IMR-90 (cell line): ENCODE measurements at regions not wholly inside any gene's neighbourhood (a gene's known extent, or its start where the extent isn't known, plus 50 kb on each side); places are given as distances from the start of the nearest gene placed in this dataset.

Experiments
- ATAC-seq: fragments of 200-7000 bp; cut with Tn5 transposase; 2 replicates; pipeline ENCODE4 v1.9.1; 2020; ENCODE audit warnings: low read depth, mild to moderate bottlenecking, moderate library complexity
- BruUV-seq: library from RNA; stranded (reverse); fragments of 400-500 nt; replicated peaks from 2 replicates; lab custom pipeline; 2021; lab: Mats Ljungman, UMichigan
- CTCF ChIA-PET: fragments of 300-600 bp; formaldehyde crosslinking; extraction: SDS; loops from one replicate; lab custom pipeline; 2021; ENCODE audit warnings: antibody characterized with exemption; lab: Yijun Ruan, JAX
- POLR2A ChIA-PET: fragments of 300-600 bp; sonication (Branson Sonifier 250); formaldehyde crosslinking; loops from one replicate; lab custom pipeline; 2022; ENCODE audit warnings: antibody characterized with exemption; ENCODE audit not compliant: unreplicated experiment; lab: Charles Lee
- DNase-seq: peaks from one replicate; pipeline ENCODE4 v3.0.0; 2013
- H2AFZ ChIP-seq: replicated peaks from 2 replicates; pipeline ENCODE3; 2013; ENCODE audit warnings: low read length, mild to moderate bottlenecking; ENCODE audit not compliant: poor library complexity
- H2AK5ac ChIP-seq: 2 replicates; pipeline ENCODE4 v1.6.1; 2013; ENCODE audit warnings: low read depth, low read length, inconsistent platforms
- H2AK9ac ChIP-seq: replicated peaks from 2 replicates; pipeline ENCODE3; 2013; ENCODE audit warnings: mild to moderate bottlenecking, low read depth, low read length, moderate library complexity; ENCODE audit not compliant: poor library complexity
- H2BK120ac ChIP-seq: 2 replicates; pipeline ENCODE4 v1.6.1; 2013; ENCODE audit warnings: low read depth, low read length, inconsistent platforms
- H2BK15ac ChIP-seq: 3 replicates; pipeline ENCODE4 v1.6.1; 2013; ENCODE audit warnings: low read depth, low read length, inconsistent platforms
- H2BK20ac ChIP-seq: 2 replicates; pipeline ENCODE4 v1.6.1; 2013; ENCODE audit warnings: low read depth, mild to moderate bottlenecking, inconsistent platforms, low read length, moderate library complexity
- H2BK5ac ChIP-seq: 2 replicates; pipeline ENCODE4 v1.6.1; 2013; ENCODE audit warnings: mild to moderate bottlenecking, low read depth, low read length, inconsistent platforms; ENCODE audit not compliant: poor library complexity, severe bottlenecking
- H3K14ac ChIP-seq: replicated peaks from 2 replicates; pipeline ENCODE4 v1.6.1; 2013; ENCODE audit warnings: low read depth, low read length, inconsistent platforms
- H3K18ac ChIP-seq: 2 replicates; pipeline ENCODE4 v1.6.1; 2013; ENCODE audit warnings: low read depth, low read length, control low read depth
- H3K23ac ChIP-seq: 2 replicates; pipeline ENCODE4 v1.6.1; 2013; ENCODE audit warnings: low read depth, low read length, inconsistent platforms
- H3K27ac ChIP-seq: 2 replicates; pipeline ENCODE4 v1.5.1; 2013; ENCODE audit warnings: mild to moderate bottlenecking, control low read depth, low read length; ENCODE audit not compliant: insufficient read depth
- H3K27me3 ChIP-seq: 2 replicates; pipeline ENCODE4 v1.6.1; 2013; ENCODE audit warnings: low read length; ENCODE audit not compliant: control insufficient read depth, insufficient read depth
- H3K36me3 ChIP-seq: 2 replicates; pipeline ENCODE4 v1.6.1; 2013; ENCODE audit warnings: low read length, mixed read lengths; ENCODE audit not compliant: control insufficient read depth, insufficient read depth
- H3K4ac ChIP-seq: 2 replicates; pipeline ENCODE4 v1.6.1; 2013; ENCODE audit warnings: low read depth, low read length, inconsistent platforms
- H3K4me1 ChIP-seq: 2 replicates; pipeline ENCODE4 v1.6.1; 2013; ENCODE audit warnings: low read length, mixed read lengths; ENCODE audit not compliant: control insufficient read depth, insufficient read depth
- H3K4me2 ChIP-seq: 2 replicates; pipeline ENCODE4 v1.6.1; 2013; ENCODE audit warnings: low read depth, mild to moderate bottlenecking, control low read depth, low read length, moderate library complexity
- H3K4me3 ChIP-seq: 2 replicates; pipeline ENCODE4 v1.5.1; 2013; ENCODE audit warnings: low read depth, mild to moderate bottlenecking, control low read depth, low read length, moderate library complexity; ENCODE audit not compliant: insufficient read depth
- H3K56ac ChIP-seq: 2 replicates; pipeline ENCODE4 v1.6.1; 2013; ENCODE audit warnings: low read length, inconsistent platforms; ENCODE audit not compliant: insufficient read depth; ENCODE audit errors: extremely low read depth
- H3K79me1 ChIP-seq, 2 experiments: 2 replicates each; pipeline ENCODE4 v1.6.1; 2013; ENCODE audit warnings: low read length in 2 of 2, inconsistent platforms in 1 of 2, low read depth in 1 of 2
- H3K9ac ChIP-seq: 2 replicates; pipeline ENCODE4 v1.6.1; 2013; ENCODE audit warnings: low read depth, low read length, control low read depth
- H3K9me1 ChIP-seq: 2 replicates; pipeline ENCODE4 v1.6.1; 2013; ENCODE audit warnings: low read length, inconsistent platforms; ENCODE audit not compliant: insufficient read depth
- H3K9me3 ChIP-seq: 2 replicates; pipeline ENCODE4 v1.6.1; 2013; ENCODE audit warnings: low read length; ENCODE audit not compliant: control insufficient read depth, insufficient read depth
- H4K20me1 ChIP-seq: 2 replicates; pipeline ENCODE4 v1.6.1; 2013; ENCODE audit warnings: low read length, inconsistent platforms; ENCODE audit not compliant: insufficient read depth
- H4K5ac ChIP-seq: 2 replicates; pipeline ENCODE4 v1.6.1; 2013; ENCODE audit warnings: mild to moderate bottlenecking, low read depth, low read length, control low read depth
- H4K8ac ChIP-seq, 2 experiments: 2 replicates each; pipeline ENCODE4 v1.6.1; 2013; ENCODE audit warnings: low read depth in 2 of 2, low read length in 2 of 2, control low read depth in 1 of 2, inconsistent platforms in 1 of 2
- H4K91ac ChIP-seq: 2 replicates; pipeline ENCODE4 v1.6.1; 2013; ENCODE audit warnings: low read depth, low read length, inconsistent platforms; ENCODE audit not compliant: insufficient read depth
- BHLHE40 ChIP-seq: fragments of 150-350 bp; IDR thresholded peaks from 2 replicates; pipeline ENCODE4 v1.6.1; 2016; ENCODE audit warnings: mild to moderate bottlenecking, low read depth, low read length
- MAFK ChIP-seq: IDR thresholded peaks from 2 replicates; pipeline ENCODE4 v1.6.1; 2012; ENCODE audit warnings: low read depth, low read length, improper control_type of control experiment
- MAZ ChIP-seq: IDR thresholded peaks from 2 replicates; pipeline ENCODE4 v1.6.1; 2012; ENCODE audit warnings: low read depth, mild to moderate bottlenecking, low read length, improper control_type of control experiment, moderate library complexity, borderline replicate concordance
- MXI1 ChIP-seq: IDR thresholded peaks from 2 replicates; pipeline ENCODE4 v1.6.1; 2012; ENCODE audit warnings: low read depth, mild to moderate bottlenecking, low read length, moderate library complexity, borderline replicate concordance
- RAD21 ChIP-seq: IDR thresholded peaks from 2 replicates; pipeline ENCODE4 v1.6.1; 2012; ENCODE audit warnings: low read length, improper control_type of control experiment
- USF2 ChIP-seq: fragments of 150-350 bp; IDR thresholded peaks from 2 replicates; pipeline ENCODE4 v1.6.1; 2017; ENCODE audit warnings: mild to moderate bottlenecking, antibody characterized with exemption, low read length, low read depth
- WGBS, 2 experiments: methylation state at CpG; one replicate each; pipeline versions ENCODE4 v1.1.5 to v1.1.7; 2013; ENCODE audit warnings: missing lambda C conversion rate in 2 of 2; ENCODE audit not compliant: insufficient read length in 1 of 2; ENCODE audit errors: extremely low coverage in 2 of 2; 5-methylcytosine and 5-hydroxymethylcytosine counted together
- dilution Hi-C: fragments of 300-500 bp; cut with HindIII; formaldehyde crosslinking; loops from one replicate; pipeline ENCODE4 v1.14.3; 2018; ENCODE audit warnings: low sequenced_read_pairs; ENCODE audit not compliant: unreplicated experiment
- in situ Hi-C: fragments of 300-500 bp; cut with MboI; formaldehyde crosslinking; loops from 3 replicates; pipeline ENCODE4 v1.14.3; 2019; ENCODE audit warnings: low sequenced_read_pairs, inconsistent platforms, mixed read lengths
- intact Hi-C: fragments of 100-400 bp; cut with micrococcal nuclease; formaldehyde crosslinking; loops from 2 replicates; pipeline ENCODE4 v1.10.0; 2022

GRCh38 chr4:154005171-154005520 lies 216.3 kb upstream of the SFRP2 start:
- ATAC-seq = no peak
- no peak overlapping the region for H4K91ac ChIP-seq

More at GRCh38 chr4:154005171-154005520, 216.3 kb upstream of the SFRP2 start:
- peaks cover 13% of the 10 kb centered on the region for H3K9me3 ChIP-seq
- H3K18ac ChIP-seq = no peak overlapping the region
- intact Hi-C loops = no loop called here
- ChIA-PET POLR2A (no interaction called here), CTCF (no interaction called here)
- no peaks in the 10 kb centered on the region for H3K27me3 ChIP-seq
- H2AK9ac ChIP-seq = no peak overlapping the region
- H4K8ac ChIP-seq = no peak overlapping the region
- no peak overlapping the region for H2BK5ac ChIP-seq
- no peak for DNase-seq
- H2BK15ac ChIP-seq = no peak overlapping the region
- no peak overlapping the region for H3K4me3 ChIP-seq
- H4K20me1 ChIP-seq = no peaks in the 10 kb centered on the region
- no peaks in the 10 kb centered on the region for H3K9me1 ChIP-seq
- H3K9ac ChIP-seq = no peak overlapping the region
- TF ChIP-seq USF2 (no peak), BHLHE40 (no peak), MAZ (no peak), MXI1 (no peak), RAD21 (no peak), MAFK (no peak)
- no peak overlapping the region for H3K4ac ChIP-seq
- H2BK120ac ChIP-seq = no peak overlapping the region
- no peak overlapping the region for H3K56ac ChIP-seq
- no TSS peak for BruUV-seq
- no peaks in the 10 kb centered on the region for H3K4me1 ChIP-seq
- H3K23ac ChIP-seq = no peak overlapping the region
- in situ Hi-C loops = no loop called here
- H3K14ac ChIP-seq = no peak overlapping the region
- dilution Hi-C loops = no loop called here
- no peaks in the 10 kb centered on the region for H3K79me1 ChIP-seq
- H3K27ac ChIP-seq = no peak overlapping the region
- no peak overlapping the region for H2AK5ac ChIP-seq
- H3K36me3 ChIP-seq = no peaks in the 10 kb centered on the region
- no peak overlapping the region for H4K5ac ChIP-seq
- no peak overlapping the region for H2BK20ac ChIP-seq
- 53% methylated on average over 3 of the region's 5 CpGs; no CpG with 5 or more reads in 1 of the 2 experiments for WGBS, 2 experiments
- H3K4me2 ChIP-seq = no peak overlapping the region
- H2AFZ ChIP-seq = no peak overlapping the region
